ENCODE measurements at regions not wholly inside any gene's neighbourhood (a gene's known extent, or its start where the extent isn't known, plus 50 kb on each side); places are given as distances from the start of the nearest gene placed in this dataset.

DNA sequence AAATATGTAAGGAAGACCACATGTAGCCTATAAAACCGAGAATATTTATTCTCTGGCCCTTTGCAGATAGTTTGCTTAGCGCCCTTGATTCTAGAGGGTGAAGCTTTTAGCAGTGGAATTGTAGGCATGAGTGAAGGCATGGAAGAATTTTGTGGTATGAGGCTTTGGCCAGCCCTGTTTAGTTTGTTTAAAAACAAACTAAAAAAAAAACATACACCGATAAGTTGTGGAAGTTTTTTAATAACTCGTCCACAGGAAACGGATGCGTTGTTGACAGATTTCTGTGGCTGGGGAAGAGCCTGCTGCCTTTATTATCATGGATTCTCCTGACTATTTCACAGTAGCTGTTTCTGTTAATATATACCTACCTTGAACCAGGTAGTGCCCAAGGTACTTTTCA, 194.7 kb upstream of the LNX1 start:
- H3K4me3 ChIP-seq (ENCODE audit: low read length) = no peak overlapping the region
- TF ChIP-seq CTCF (conservative IDR thresholded peaks at IDR 0.05; ENCODE audit: low read depth, low read length) = no peak
- no peak for DNase-seq (ENCODE audit: low read depth)

- no peak for DNase-seq (ENCODE audit: low read depth)
- H3K4me3 ChIP-seq (ENCODE audit: low read length) = no peak overlapping the region
- TF ChIP-seq CTCF (conservative IDR thresholded peaks at IDR 0.05; ENCODE audit: low read depth, low read length) = no peak
Observed at GRCh38 chr4:53784112-53784511, 192.8 kb upstream of the LNX1 start.

DNA sequence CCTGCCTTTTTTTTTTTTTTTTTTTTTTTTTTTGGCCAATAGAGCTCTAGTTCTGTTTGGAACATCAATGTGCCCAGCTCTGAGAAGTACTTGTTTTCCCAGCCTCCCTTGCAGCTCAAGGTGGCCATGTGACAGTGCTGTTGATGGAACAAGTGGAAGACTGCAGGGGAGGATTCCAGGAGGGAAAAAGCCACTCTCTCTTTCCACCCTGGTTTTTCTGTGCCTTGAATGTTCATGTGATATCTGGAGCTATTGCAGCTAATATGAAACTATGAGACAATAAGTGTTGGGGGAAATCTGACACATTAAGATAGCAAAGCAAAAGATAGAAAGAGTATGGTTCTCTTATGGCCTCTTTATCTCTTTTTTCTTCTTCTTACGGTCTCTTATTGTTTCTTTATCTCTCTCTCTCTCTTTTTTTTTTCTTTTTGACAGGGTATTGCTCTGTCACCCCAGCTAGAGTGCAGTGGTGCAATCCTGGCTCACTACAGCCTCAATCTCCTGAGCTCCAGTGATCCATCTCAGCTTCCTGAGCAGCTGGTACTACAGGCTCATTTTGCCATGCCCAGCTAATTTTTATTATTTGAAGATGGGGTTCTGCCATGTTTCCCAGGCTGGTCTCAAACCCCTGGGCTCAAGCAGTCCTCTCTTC, 192.0 kb upstream of the LNX1 start:
- DNase-seq (ENCODE audit: low read depth) = no peak
- H3K4me3 ChIP-seq (ENCODE audit: low read length) = no peak overlapping the region

DNA sequence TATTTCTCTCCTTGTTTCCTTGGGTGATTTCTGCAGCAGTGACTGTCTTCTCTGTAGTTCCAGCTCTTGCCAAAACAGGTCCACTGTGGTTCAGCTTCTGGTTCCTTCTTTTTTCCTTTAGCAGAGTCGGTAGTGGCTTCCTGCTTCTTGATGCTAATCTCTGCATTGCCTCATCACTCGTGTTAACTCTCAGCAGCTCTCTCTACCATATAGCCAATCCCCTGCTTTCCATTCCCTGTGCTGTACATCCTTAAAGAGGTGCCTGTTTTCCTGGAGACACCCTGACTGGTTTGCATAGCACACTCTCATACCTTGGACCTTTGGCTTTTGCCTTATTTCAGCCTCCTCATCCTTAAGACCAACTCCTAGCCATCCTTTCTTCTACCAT, 191.2 kb upstream of the LNX1 start:
- DNase-seq (ENCODE audit: low read depth) = no peak
- TF ChIP-seq CTCF (conservative IDR thresholded peaks at IDR 0.05; ENCODE audit: low read depth, low read length) = no peak
- no peak overlapping the region for H3K4me3 ChIP-seq (ENCODE audit: low read length)

More for the DNA sequence above, 192.0 kb upstream of the LNX1 start:
- TF ChIP-seq CTCF (conservative IDR thresholded peaks at IDR 0.05; ENCODE audit: low read depth, low read length) = no peak

DNA sequence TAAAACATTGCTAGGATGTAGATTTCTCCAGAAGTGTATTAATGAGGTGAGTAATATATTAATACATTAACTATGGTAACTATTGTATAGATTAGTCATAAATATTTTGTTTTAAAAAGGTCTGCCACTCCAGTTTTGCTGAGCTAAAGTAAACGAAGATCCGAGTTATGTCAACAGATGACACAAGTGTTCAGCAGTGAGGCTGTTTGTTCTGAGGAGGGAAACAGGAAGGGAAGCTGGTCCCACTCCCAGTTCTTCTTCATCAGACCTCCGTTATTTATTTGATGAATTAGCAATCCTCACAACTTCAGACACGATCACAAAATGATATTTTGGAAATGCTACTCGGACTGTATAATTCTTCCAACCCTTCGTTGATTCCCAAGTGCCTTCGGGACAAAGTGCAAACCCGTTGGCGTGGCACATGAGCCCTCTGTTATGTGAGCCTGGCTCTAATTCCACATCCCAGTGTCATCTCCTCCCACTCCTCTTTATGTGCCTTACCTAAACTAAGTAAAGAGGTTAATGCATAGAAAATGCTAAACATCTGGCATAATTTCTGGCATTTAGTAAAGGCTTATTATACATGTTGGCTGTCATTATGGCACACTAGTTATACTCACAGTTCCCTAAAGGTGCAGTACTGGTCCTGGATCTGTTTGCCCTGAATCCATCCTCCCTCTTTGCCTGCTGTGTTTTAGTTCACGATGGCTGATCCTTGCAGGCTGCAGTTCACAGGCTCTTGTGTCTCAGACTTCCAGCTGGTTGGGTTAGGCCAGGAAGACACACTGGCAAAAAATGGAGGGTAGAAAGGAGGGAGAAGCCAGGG, 190.6 kb upstream of the LNX1 start:
- no peak for TF ChIP-seq CTCF (conservative IDR thresholded peaks at IDR 0.05; ENCODE audit: low read depth, low read length)
- no peak overlapping the region for H3K4me3 ChIP-seq (ENCODE audit: low read length)
- no peak for DNase-seq (ENCODE audit: low read depth)

DNA sequence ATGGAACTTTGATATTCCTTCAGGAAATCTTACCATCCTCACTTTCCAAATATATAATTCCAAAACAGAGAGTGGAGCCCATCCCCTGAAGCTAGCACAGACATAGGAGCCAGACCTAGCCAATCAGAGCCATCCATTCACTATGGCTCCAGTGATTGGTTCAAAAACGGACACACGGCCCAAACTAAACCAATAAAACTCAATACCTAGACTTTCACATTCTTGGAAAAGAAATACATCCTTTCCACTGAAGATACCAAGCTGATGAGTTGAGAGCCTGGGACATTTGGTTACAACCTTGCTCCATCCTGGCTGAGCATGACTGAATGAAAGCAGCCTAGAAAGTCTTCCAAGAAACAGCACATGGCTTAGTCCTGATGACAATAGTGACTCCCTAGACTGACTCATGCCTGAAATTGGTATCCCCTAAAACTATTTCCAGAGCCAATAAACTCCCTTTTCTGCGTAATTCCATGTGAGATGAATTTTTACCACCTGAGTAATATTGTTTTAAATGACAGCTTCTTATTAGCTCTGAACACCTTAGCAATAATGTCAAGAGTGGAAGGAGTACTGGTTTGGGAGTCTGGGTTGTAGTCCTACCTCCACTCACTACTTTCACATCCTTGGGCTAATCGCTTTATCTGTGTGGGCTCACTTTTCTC, 189.6 kb upstream of the LNX1 start:
- H3K4me3 ChIP-seq (ENCODE audit: low read length) = no peak overlapping the region
- TF ChIP-seq CTCF (conservative IDR thresholded peaks at IDR 0.05; ENCODE audit: low read depth, low read length) = no peak
- no peak for DNase-seq (ENCODE audit: low read depth)

All from retinal pigment epithelial cell (primary cell).